ENCODE measurements at regions not wholly inside any gene's neighbourhood (a gene's known extent, or its start where the extent isn't known, plus 50 kb on each side); places are given as distances from the start of the nearest gene placed in this dataset.

DNA sequence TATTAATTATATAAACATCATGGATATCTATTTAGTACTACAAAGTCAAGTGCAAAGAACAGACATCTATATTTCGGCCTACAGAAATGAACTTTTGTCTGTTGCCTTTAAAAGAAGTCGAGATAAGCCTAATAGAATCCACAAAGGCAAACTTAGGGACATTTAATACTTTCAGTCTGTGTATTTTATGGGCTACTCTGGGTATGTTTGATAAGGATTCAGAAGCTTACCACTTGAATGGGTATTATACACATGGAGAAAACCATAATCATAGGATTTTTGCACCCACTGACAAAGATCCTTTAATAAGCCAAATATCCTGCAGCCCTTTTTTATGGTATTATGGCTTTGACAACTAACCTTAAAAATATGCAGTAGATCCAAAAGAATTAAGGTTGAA lies 224.8 kb downstream of the LMO4 start:
- TF ChIP-seq, protein P1, sequence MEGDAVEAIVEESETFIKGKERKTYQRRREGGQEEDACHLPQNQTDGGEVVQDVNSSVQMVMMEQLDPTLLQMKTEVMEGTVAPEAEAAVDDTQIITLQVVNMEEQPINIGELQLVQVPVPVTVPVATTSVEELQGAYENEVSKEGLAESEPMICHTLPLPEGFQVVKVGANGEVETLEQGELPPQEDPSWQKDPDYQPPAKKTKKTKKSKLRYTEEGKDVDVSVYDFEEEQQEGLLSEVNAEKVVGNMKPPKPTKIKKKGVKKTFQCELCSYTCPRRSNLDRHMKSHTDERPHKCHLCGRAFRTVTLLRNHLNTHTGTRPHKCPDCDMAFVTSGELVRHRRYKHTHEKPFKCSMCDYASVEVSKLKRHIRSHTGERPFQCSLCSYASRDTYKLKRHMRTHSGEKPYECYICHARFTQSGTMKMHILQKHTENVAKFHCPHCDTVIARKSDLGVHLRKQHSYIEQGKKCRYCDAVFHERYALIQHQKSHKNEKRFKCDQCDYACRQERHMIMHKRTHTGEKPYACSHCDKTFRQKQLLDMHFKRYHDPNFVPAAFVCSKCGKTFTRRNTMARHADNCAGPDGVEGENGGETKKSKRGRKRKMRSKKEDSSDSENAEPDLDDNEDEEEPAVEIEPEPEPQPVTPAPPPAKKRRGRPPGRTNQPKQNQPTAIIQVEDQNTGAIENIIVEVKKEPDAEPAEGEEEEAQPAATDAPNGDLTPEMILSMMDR (conservative IDR thresholded peaks at IDR 0.05 in 1 of 2, IDR thresholded peaks at IDR 0.05 in 1 of 2; ENCODE audit: low read depth in 1 of 2, low read length in 2 of 2), result no peak
- no peak for TF ChIP-seq EZH2 (IDR thresholded peaks at IDR 0.05; ENCODE audit: low read length, missing control alignments)

Data from fibroblast of lung (primary cell).